ENCODE measurements at regions not wholly inside any gene's neighbourhood (a gene's known extent, or its start where the extent isn't known, plus 50 kb on each side); places are given as distances from the start of the nearest gene placed in this dataset.

DNA sequence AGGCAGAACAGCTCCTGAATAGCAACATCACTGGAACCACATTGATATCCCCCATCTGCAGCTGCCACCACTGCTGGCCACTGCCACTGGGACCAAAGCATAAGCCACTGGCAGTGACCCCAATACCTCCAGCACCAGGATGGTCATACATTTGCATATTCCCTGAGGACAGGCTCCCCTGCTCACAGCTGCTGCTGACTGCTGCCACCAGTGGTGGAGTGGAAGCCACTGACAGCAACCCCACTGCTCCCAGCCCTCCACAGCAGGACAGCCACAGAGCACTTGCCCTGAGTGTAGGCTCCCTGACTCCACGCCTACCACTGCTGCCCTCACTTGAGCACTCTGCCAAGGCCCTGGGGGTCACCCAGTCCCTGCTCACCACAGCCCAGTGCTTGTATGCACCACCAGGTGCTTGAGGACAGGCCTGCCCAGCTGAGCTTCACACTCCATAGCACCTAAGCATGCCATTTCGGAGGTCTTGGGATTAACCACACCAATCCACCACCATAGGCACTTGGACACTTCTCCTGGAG, 327.4 kb upstream of the RPS23 start:
- peaks cover 15% of the 10 kb centered on the region for H3K9me3 Mint-ChIP-seq
- no peaks in the 10 kb centered on the region for H3K27me3 Mint-ChIP-seq (ENCODE audit: low read depth)
- no peak overlapping the region for H3K4me3 Mint-ChIP-seq
- no peaks in the 10 kb centered on the region for H3K4me1 Mint-ChIP-seq
- DNase-seq (ENCODE audit: low read depth, low spot score), result no peak
- H3K27ac Mint-ChIP-seq (ENCODE audit: unreplicated experiment), result no peak overlapping the region
- peaks cover 8% of the 10 kb centered on the region for H3K36me3 Mint-ChIP-seq (ENCODE audit: low read depth)
- no peak for TF ChIP-seq CTCF (conservative IDR thresholded peaks at IDR 0.05)

GRCh38 chr5:82603033-82603987, 325.2 kb upstream of the RPS23 start:
- TF ChIP-seq CTCF (conservative IDR thresholded peaks at IDR 0.05), result no peak
- Mint-ChIP-seq H3K4me3 (no peak overlapping the region), H3K9me3 (peaks cover 8% of the 10 kb centered on the region)

DNA sequence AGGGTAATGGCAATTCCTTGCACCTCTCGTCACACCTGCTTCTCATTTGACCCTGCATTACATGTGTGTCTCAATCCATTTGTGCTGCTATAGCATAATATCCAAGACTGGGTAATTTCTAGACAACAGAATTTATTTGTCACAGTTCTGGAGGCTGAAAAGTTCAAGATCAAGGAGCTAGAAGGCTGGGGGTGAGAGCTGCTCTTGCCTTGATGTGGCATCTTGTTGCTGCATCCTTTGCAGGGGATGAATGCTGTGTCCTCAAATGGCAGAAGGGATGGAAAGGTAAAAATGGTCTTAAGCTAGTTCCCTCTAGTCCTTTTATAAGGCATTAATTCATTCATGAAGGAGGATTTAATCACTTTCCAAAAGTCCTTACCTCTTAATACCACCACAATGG, 323.7 kb upstream of the RPS23 start:
- no peak for DNase-seq (ENCODE audit: low read depth, low spot score)
- no peak for TF ChIP-seq CTCF (conservative IDR thresholded peaks at IDR 0.05)
- Mint-ChIP-seq H3K4me3 (no peak overlapping the region), H3K4me1 (no peaks in the 10 kb centered on the region), H3K36me3 (ENCODE audit: low read depth) (no peaks in the 10 kb centered on the region), H3K9me3 (peaks cover 3% of the 10 kb centered on the region), H3K27ac (ENCODE audit: unreplicated experiment) (no peak overlapping the region), H3K27me3 (ENCODE audit: low read depth) (no peaks in the 10 kb centered on the region)

More at GRCh38 chr5:82603033-82603987, 325.2 kb upstream of the RPS23 start:
- no peak for DNase-seq (ENCODE audit: low read depth, low spot score)
- Mint-ChIP-seq H3K36me3 (ENCODE audit: low read depth) (peaks cover 5% of the 10 kb centered on the region), H3K4me1 (no peaks in the 10 kb centered on the region), H3K27ac (ENCODE audit: unreplicated experiment) (no peak overlapping the region), H3K27me3 (ENCODE audit: low read depth) (no peaks in the 10 kb centered on the region)

DNA sequence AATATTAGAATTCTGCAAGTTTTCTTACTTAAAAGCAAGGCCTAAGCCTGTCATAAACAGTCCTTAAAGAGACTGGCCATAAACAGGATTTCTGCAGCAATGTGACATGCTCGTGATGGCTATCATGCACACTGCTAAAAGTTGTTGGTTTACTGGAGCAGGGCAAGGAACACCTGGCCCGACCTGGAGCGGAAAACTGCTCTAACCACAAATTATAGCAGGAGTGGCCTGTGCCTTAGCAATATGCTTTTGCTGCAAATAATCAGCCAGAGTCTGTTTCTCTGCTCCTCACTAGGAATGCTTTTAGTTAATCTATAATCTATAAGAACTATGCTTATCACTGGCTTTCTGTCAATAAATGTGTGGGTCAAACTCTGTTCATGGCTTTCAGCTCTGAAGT, 322.9 kb upstream of the RPS23 start:
- Mint-ChIP-seq H3K27ac (ENCODE audit: unreplicated experiment) (no peak overlapping the region), H3K27me3 (ENCODE audit: low read depth) (no peaks in the 10 kb centered on the region), H3K36me3 (ENCODE audit: low read depth) (no peaks in the 10 kb centered on the region), H3K4me3 (no peak overlapping the region), H3K9me3 (peaks cover 1% of the 10 kb centered on the region), H3K4me1 (no peaks in the 10 kb centered on the region)
- TF ChIP-seq CTCF (conservative IDR thresholded peaks at IDR 0.05), result no peak
- DNase-seq (ENCODE audit: low read depth, low spot score), result no peak

DNA sequence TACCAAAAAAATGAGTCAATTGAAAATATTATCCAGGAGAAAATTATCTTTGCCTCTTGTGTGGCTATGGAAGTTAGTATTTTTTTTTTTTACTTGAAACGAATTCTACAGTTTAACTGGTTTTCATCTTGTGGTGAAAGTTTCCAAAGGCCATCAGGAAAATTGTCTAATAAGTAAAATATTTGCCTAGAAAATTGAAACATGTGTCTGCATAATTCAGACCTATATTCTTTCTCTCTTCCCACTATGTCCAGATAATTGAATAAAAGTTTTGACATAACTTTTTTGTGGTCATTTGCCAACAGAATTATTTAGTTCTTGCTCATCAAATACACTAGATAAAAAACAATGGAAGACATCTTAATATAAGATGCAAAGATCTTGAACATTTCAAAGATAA, 321.5 kb upstream of the RPS23 start:
- H3K9me3 Mint-ChIP-seq, result no peaks in the 10 kb centered on the region
- H3K27ac Mint-ChIP-seq (ENCODE audit: unreplicated experiment), result no peak overlapping the region
- H3K36me3 Mint-ChIP-seq (ENCODE audit: low read depth), result no peaks in the 10 kb centered on the region

More for the DNA sequence above, 321.5 kb upstream of the RPS23 start:
- Mint-ChIP-seq H3K4me3 (no peak overlapping the region), H3K27me3 (ENCODE audit: low read depth) (no peaks in the 10 kb centered on the region), H3K4me1 (no peaks in the 10 kb centered on the region)
- no peak for TF ChIP-seq CTCF (conservative IDR thresholded peaks at IDR 0.05)
- DNase-seq (ENCODE audit: low read depth, low spot score), result no peak

Data from neural crest cell (in vitro differentiated cells).